Mesenchymal stem cell (in vitro differentiated cells and primary cell): ENCODE measurements at regions not wholly inside any gene's neighbourhood (a gene's known extent, or its start where the extent isn't known, plus 50 kb on each side); places are given as distances from the start of the nearest gene placed in this dataset.

Source experiments
- DNase-seq: peaks from one replicate; pipeline ENCODE4 v3.0.0-alpha.2; 2013
- H2AFZ ChIP-seq: one replicate; pipeline ENCODE4 v1.6.1; 2013; ENCODE audit warnings: low read depth, mild to moderate bottlenecking, control low read depth, inconsistent platforms, low read length, moderate library complexity
- H2AK5ac ChIP-seq: 2 replicates; pipeline ENCODE4 v1.6.1; 2013; ENCODE audit warnings: low read length, moderate library complexity, mild to moderate bottlenecking, inconsistent platforms; ENCODE audit not compliant: severe bottlenecking
- H2BK120ac ChIP-seq: one replicate; pipeline ENCODE4 v1.6.1; 2013; ENCODE audit warnings: low read depth, mild to moderate bottlenecking, inconsistent platforms, low read length, moderate library complexity
- H2BK12ac ChIP-seq, 2 experiments: one replicate each; pipeline ENCODE4 v1.6.1; 2013; ENCODE audit warnings: inconsistent platforms in 2 of 2, low read length in 2 of 2, mild to moderate bottlenecking in 2 of 2, moderate library complexity in 2 of 2, control low read depth in 1 of 2
- H2BK15ac ChIP-seq: one replicate; pipeline ENCODE4 v1.6.1; 2013; ENCODE audit warnings: mild to moderate bottlenecking, low read depth, inconsistent platforms; ENCODE audit not compliant: poor library complexity, severe bottlenecking
- H2BK5ac ChIP-seq: 2 replicates; pipeline ENCODE4 v1.6.1; 2013; ENCODE audit warnings: low read depth, mild to moderate bottlenecking, low read length, control low read depth, inconsistent platforms; ENCODE audit not compliant: poor library complexity, severe bottlenecking
- H3K14ac ChIP-seq, 2 experiments: one replicate each; pipeline ENCODE4 v1.6.1; 2013; ENCODE audit warnings: inconsistent platforms in 2 of 2, low read length in 2 of 2, control low read depth in 1 of 2, mild to moderate bottlenecking in 1 of 2, moderate library complexity in 1 of 2
- H3K18ac ChIP-seq, 2 experiments: one replicate each; pipeline ENCODE4 v1.6.1; 2013; ENCODE audit warnings: inconsistent platforms in 2 of 2, low read length in 2 of 2, control low read depth in 1 of 2, low read depth in 1 of 2, mild to moderate bottlenecking in 1 of 2
- H3K23ac ChIP-seq, 2 experiments: one replicate each; pipeline ENCODE4 v1.6.1; 2013; ENCODE audit warnings: inconsistent platforms in 2 of 2, low read length in 2 of 2, mild to moderate bottlenecking in 2 of 2, moderate library complexity in 2 of 2, control low read depth in 1 of 2
- H3K27ac ChIP-seq: 2 replicates; pipeline ENCODE4 v1.5.1; 2013; ENCODE audit warnings: mild to moderate bottlenecking, moderate library complexity, low read length, control low read depth, inconsistent platforms; ENCODE audit not compliant: poor library complexity, severe bottlenecking
- H3K27me3 ChIP-seq, 2 experiments: 2 replicates each; pipeline versions ENCODE4 v1.6.1 to v1.7.0; 2013; ENCODE audit warnings: low read length in 2 of 2, mild to moderate bottlenecking in 2 of 2, moderate library complexity in 2 of 2, control low read depth in 1 of 2, inconsistent platforms in 1 of 2; ENCODE audit not compliant: control insufficient read depth in 1 of 2, insufficient read depth in 1 of 2
- H3K36me3 ChIP-seq, 2 experiments: 2 replicates each; pipeline versions ENCODE4 v1.6.1 to v1.7.0; 2013; ENCODE audit warnings: low read length in 2 of 2, control low read depth in 1 of 2, inconsistent platforms in 1 of 2, low read depth in 1 of 2, mild to moderate bottlenecking in 1 of 2; ENCODE audit not compliant: insufficient read depth in 2 of 2, control insufficient read depth in 1 of 2
- H3K4ac ChIP-seq, 2 experiments: one replicate each; pipeline ENCODE4 v1.6.1; 2013; ENCODE audit warnings: inconsistent platforms in 2 of 2, low read length in 2 of 2, mild to moderate bottlenecking in 2 of 2, moderate library complexity in 2 of 2, control low read depth in 1 of 2, low read depth in 1 of 2
- H3K4me1 ChIP-seq: 2 replicates; pipeline ENCODE4 v1.6.1; 2013; ENCODE audit warnings: low read depth, low read length, control low read depth; ENCODE audit not compliant: control insufficient read depth, insufficient read depth
- H3K4me2 ChIP-seq: 2 replicates; pipeline ENCODE4 v1.6.1; 2013; ENCODE audit warnings: low read length, mild to moderate bottlenecking, inconsistent platforms; ENCODE audit not compliant: poor library complexity, severe bottlenecking
- H3K4me3 ChIP-seq, 2 experiments: 2 replicates each; pipeline versions ENCODE4 v1.5.1 to v1.7.0; 2013; ENCODE audit warnings: low read length in 2 of 2, mild to moderate bottlenecking in 2 of 2, control low read depth in 1 of 2, low read depth in 1 of 2; ENCODE audit not compliant: insufficient read depth in 1 of 2
- H3K79me1 ChIP-seq: replicated peaks from 2 replicates; pipeline ENCODE4 v1.6.1; 2013; ENCODE audit warnings: mild to moderate bottlenecking, control low read depth, low read length, inconsistent platforms; ENCODE audit not compliant: poor library complexity, severe bottlenecking
- H3K9ac ChIP-seq: 2 replicates; pipeline ENCODE4 v1.7.0; 2013; ENCODE audit warnings: mild to moderate bottlenecking, low read length, moderate library complexity
- H3K9me3 ChIP-seq: 2 replicates; pipeline ENCODE4 v1.7.0; 2013; ENCODE audit warnings: mild to moderate bottlenecking, low read length; ENCODE audit not compliant: control insufficient read depth
- H4K8ac ChIP-seq: one replicate; pipeline ENCODE4 v1.6.1; 2013; ENCODE audit warnings: inconsistent platforms, mild to moderate bottlenecking, low read length, moderate library complexity
- H4K91ac ChIP-seq: one replicate; pipeline ENCODE4 v1.6.1; 2013; ENCODE audit warnings: mild to moderate bottlenecking, low read length, inconsistent platforms
- WGBS: methylation state at CpG from one replicate; pipeline ENCODE4 v1.1.7; 2013; ENCODE audit warnings: mixed read lengths; 5-methylcytosine and 5-hydroxymethylcytosine counted together

DNA sequence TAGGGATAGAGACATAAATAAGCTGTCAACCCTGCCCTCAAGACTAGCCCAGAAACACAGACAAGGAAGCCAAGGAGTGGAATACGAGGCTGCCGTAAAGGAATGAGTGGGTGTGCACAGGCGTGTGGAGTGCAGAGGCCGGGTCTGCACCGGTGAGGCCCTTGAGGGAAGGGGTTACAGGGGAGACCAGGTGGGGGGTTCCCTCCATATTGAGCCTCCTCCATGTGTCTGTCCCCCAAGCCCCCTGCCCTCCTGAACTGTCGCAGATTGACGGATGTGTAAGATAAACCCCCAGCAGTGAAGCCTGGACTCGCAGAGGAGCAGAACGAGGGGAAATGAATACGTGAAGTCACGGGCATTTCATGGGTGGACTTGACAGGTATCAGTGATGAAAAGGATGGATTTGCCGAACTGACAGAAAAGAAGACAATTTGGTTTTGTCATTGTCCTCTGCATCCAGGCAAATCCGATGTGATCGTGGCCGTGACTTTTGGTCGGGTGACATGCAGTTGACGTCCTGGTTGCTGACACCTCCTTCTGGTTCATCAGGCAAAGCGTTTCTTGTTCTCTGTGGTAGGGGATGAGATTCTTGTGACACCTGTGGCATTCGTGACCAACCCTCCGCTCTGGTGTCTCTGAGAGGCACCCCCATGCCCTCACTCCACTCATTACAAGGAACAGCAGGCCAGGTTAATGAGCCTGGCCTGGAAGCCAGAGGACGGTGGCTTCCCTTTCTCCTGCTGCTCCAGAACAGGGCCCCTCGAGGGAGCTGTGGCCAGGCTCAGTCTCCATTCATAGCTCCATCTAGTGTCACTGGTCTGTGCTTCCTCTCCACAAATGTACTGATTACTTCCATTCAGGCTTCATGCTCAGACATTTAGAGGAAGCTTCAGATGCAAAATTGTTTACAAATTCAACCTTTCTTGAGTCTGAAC is 223.1 kb upstream of the B3GAT1 start:
- H3K14ac ChIP-seq = no peak overlapping the region
- H4K8ac ChIP-seq = no peak overlapping the region
- no peak overlapping the region for H2BK120ac ChIP-seq
- H3K18ac ChIP-seq = no peak overlapping the region
- no peak overlapping the region for H3K27ac ChIP-seq
- no peak overlapping the region for H2BK5ac ChIP-seq
- peaks cover 0 to 6% of the 10 kb centered on the region in 2 experiments for H3K27me3 ChIP-seq
- H3K79me1 ChIP-seq = no peaks in the 10 kb centered on the region
- no peak overlapping the region for H2BK12ac ChIP-seq
- H3K4ac ChIP-seq = no peak overlapping the region
- no peak overlapping the region for H3K23ac ChIP-seq
- H3K4me3 ChIP-seq = no peak overlapping the region
- H2AFZ ChIP-seq = no peak overlapping the region
- no peak for DNase-seq
- H2AK5ac ChIP-seq = no peak overlapping the region
- no peak overlapping the region for H2BK15ac ChIP-seq
- 78% methylated on average over 22 of the region's 22 CpGs for WGBS
- H3K4me1 ChIP-seq = no peaks in the 10 kb centered on the region
- no peaks in the 10 kb centered on the region for H3K9me3 ChIP-seq
- no peak overlapping the region for H3K4me2 ChIP-seq
- H3K36me3 ChIP-seq = no peaks in the 10 kb centered on the region
- H3K9ac ChIP-seq = no peak overlapping the region
- no peak overlapping the region for H4K91ac ChIP-seq

DNA sequence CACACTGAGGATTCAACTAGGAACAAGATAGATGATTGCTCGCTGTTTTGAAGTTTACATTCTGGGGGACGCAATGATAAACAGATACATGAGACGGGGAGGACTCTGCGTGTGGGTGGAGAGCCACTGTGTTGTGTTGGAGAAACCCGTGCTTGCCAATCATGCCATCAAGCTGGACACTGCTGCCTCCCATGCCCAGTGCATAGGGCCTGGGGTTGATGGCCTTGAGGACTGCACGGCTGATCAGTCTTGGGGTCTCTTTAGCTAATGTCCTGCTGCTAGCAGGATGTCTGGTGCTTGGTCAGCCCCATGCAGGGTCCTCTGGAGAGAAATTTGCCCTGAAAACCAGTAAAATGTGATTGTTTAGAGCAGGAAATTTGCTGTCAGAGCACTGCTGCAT is 221.2 kb upstream of the B3GAT1 start:
- no peaks in the 10 kb centered on the region for H3K79me1 ChIP-seq
- H3K4ac ChIP-seq = no peak overlapping the region
- no peaks in the 10 kb centered on the region for H3K9me3 ChIP-seq
- H3K14ac ChIP-seq = no peak overlapping the region
- H4K8ac ChIP-seq = no peak overlapping the region
- no peak overlapping the region for H3K27ac ChIP-seq
- H2BK15ac ChIP-seq = no peak overlapping the region
- H3K4me2 ChIP-seq = no peak overlapping the region
- no peak for DNase-seq
- no peak overlapping the region for H3K23ac ChIP-seq
- H2BK5ac ChIP-seq = no peak overlapping the region
- no peak overlapping the region for H3K18ac ChIP-seq
- no peak overlapping the region for H3K9ac ChIP-seq
- H3K36me3 ChIP-seq = no peaks in the 10 kb centered on the region
- no peak overlapping the region for H3K4me3 ChIP-seq
- no peak overlapping the region for H2BK120ac ChIP-seq
- no peak overlapping the region for H2AFZ ChIP-seq
- H2BK12ac ChIP-seq = no peak overlapping the region
- 84% methylated on average over 6 of the region's 6 CpGs for WGBS
- H3K4me1 ChIP-seq = no peaks in the 10 kb centered on the region
- H2AK5ac ChIP-seq = no peak overlapping the region
- no peak overlapping the region for H4K91ac ChIP-seq
- H3K27me3 ChIP-seq = peaks cover 0 to 3% of the 10 kb centered on the region in 2 experiments

DNA sequence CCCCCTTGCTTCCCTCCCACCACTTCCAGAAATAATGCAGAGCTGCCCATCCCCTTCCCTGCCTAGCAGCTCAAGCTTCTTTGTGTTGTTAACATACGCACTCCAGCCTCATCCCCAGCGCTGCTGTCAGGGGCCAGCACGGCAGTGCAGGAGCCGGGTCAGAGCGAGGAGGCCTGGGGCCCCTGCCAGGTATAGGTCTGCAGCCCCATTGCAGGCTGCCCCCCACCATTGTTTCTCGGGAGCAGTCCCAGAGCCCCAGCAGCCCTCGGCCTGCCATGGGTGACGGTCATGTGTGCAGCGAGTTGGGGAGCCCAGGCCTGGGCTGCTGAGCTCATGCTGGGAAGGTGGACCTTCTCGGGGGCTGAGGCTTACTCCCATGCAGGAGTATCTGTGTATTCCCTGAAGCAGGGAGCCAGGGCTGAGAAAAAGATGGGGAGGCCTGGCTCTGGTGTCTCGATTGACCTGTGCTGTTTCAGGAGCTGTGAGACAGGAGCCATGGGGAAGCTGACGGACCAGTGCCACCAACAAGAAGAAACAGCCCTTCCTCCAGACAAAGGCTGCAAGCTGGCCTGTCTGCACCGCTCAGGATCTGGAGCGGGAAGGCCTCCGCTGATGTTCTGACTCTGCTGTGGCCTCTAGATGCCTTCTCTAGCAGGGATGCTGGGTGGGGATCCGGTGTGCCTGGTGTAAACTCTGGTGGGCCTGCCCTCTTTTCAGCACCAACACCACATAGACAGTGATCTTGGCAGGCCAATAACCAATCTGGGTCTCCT is 220.5 kb upstream of the B3GAT1 start:
- Histone ChIP-seq H4K8ac (no peak overlapping the region), H3K23ac (no peak overlapping the region), H3K36me3 (no peaks in the 10 kb centered on the region), H3K9me3 (no peaks in the 10 kb centered on the region), H2AK5ac (no peak overlapping the region), H3K9ac (no peak overlapping the region), H3K4ac (no peak overlapping the region), H2BK15ac (no peak overlapping the region), H2BK12ac (no peak overlapping the region), H3K18ac (no peak overlapping the region), H3K4me1 (no peaks in the 10 kb centered on the region), H3K27me3 (peaks cover 0 to 3% of the 10 kb centered on the region in 2 experiments), H2AFZ (no peak overlapping the region), H3K4me2 (no peak overlapping the region), H3K27ac (no peak overlapping the region), H3K14ac (no peak overlapping the region), H3K79me1 (no peaks in the 10 kb centered on the region), H2BK120ac (no peak overlapping the region), H3K4me3 (no peak overlapping the region), H2BK5ac (no peak overlapping the region), H4K91ac (no peak overlapping the region)
- DNase-seq = no peak
- 74% methylated on average over 15 of the region's 16 CpGs for WGBS

DNA sequence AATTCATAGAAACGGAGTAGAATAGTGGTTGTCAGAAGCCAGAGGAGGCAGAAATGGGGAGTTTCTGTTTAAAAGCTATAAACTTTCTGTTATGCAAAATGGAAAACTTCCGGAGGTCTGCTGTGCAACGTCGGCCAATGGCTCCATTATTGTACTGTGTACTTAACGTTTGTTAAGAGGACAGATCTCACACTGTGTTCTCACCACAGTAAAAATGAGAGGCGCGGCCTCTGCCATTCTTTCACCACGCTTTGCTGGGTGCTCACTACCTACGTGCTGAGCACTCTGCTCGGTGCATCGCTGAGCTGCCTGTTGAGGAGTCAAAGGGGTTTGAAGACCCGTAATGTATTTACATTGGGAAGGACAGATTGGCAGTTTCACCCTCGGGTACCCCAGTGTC is 218.8 kb upstream of the B3GAT1 start:
- no peak overlapping the region for H2AK5ac ChIP-seq
- H3K79me1 ChIP-seq = no peaks in the 10 kb centered on the region
- H3K36me3 ChIP-seq = no peaks in the 10 kb centered on the region
- no peak overlapping the region for H2BK5ac ChIP-seq
- H2BK15ac ChIP-seq = no peak overlapping the region
- no peak overlapping the region for H2BK12ac ChIP-seq
- H2AFZ ChIP-seq = no peak overlapping the region
- H3K27me3 ChIP-seq = peaks cover 0 to 3% of the 10 kb centered on the region in 2 experiments
- H3K4me2 ChIP-seq = no peak overlapping the region
- no peak overlapping the region for H3K4me3 ChIP-seq
- no peaks in the 10 kb centered on the region for H3K9me3 ChIP-seq
- WGBS = 87% methylated on average over 13 of the region's 13 CpGs
- no peak overlapping the region for H3K23ac ChIP-seq
- no peak overlapping the region for H3K18ac ChIP-seq
- H2BK120ac ChIP-seq = no peak overlapping the region
- H4K91ac ChIP-seq = no peak overlapping the region
- no peak overlapping the region for H4K8ac ChIP-seq
- no peak overlapping the region for H3K14ac ChIP-seq
- H3K27ac ChIP-seq = no peak overlapping the region
- H3K9ac ChIP-seq = no peak overlapping the region
- H3K4me1 ChIP-seq = no peaks in the 10 kb centered on the region
- DNase-seq = no peak
- no peak overlapping the region for H3K4ac ChIP-seq
